IPS-15b (cell line): ENCODE measurements at regions not wholly inside any gene's neighbourhood (a gene's known extent, or its start where the extent isn't known, plus 50 kb on each side); places are given as distances from the start of the nearest gene placed in this dataset.

Experiments used
- H3K27me3 ChIP-seq: one replicate; pipeline ENCODE4 v1.6.1; 2013; ENCODE audit warnings: low read length; ENCODE audit not compliant: control insufficient read depth, insufficient read depth
- H3K36me3 ChIP-seq: one replicate; pipeline ENCODE4 v1.6.1; 2013; ENCODE audit warnings: low read length; ENCODE audit not compliant: control insufficient read depth, insufficient read depth
- H3K4me1 ChIP-seq: one replicate; pipeline ENCODE4 v1.6.1; 2013; ENCODE audit warnings: mild to moderate bottlenecking, low read length; ENCODE audit not compliant: control insufficient read depth, insufficient read depth
- H3K4me3 ChIP-seq: one replicate; pipeline ENCODE4 v1.5.1; 2013; ENCODE audit warnings: low read depth, low read length
- H3K9ac ChIP-seq: one replicate; pipeline ENCODE4 v1.6.1; 2013; ENCODE audit warnings: low read depth, mild to moderate bottlenecking, low read length
- H3K9me3 ChIP-seq: one replicate; pipeline ENCODE4 v1.6.1; 2013; ENCODE audit warnings: mild to moderate bottlenecking, low read length; ENCODE audit not compliant: control insufficient read depth, insufficient read depth

- H3K9ac ChIP-seq = no peak overlapping the region
- no peak overlapping the region for H3K4me3 ChIP-seq
- H3K9me3 ChIP-seq = no peaks in the 10 kb centered on the region
- no peaks in the 10 kb centered on the region for H3K27me3 ChIP-seq
- peaks cover 15% of the 10 kb centered on the region for H3K4me1 ChIP-seq
- H3K36me3 ChIP-seq = no peaks in the 10 kb centered on the region
These were observed 185.3 kb upstream of the WWC1 start for GRCh38 chr5:168106008-168106761.

GRCh38 chr5:168109441-168109840 is 182.0 kb upstream of the WWC1 start:
- Histone ChIP-seq H3K4me1 (peaks cover 18% of the 10 kb centered on the region), H3K4me3 (no peak overlapping the region), H3K27me3 (no peaks in the 10 kb centered on the region), H3K9ac (no peak overlapping the region), H3K9me3 (no peaks in the 10 kb centered on the region), H3K36me3 (no peaks in the 10 kb centered on the region)

- Histone ChIP-seq H3K4me3 (no peak overlapping the region), H3K9ac (no peak overlapping the region), H3K27me3 (no peaks in the 10 kb centered on the region), H3K9me3 (no peaks in the 10 kb centered on the region), H3K4me1 (peaks cover 10% of the 10 kb centered on the region), H3K36me3 (no peaks in the 10 kb centered on the region)
These were observed 181.1 kb upstream of the WWC1 start for GRCh38 chr5:168110384-168110783.

GRCh38 chr5:168110870-168111832 is 180.3 kb upstream of the WWC1 start:
- Histone ChIP-seq H3K4me1 (peaks cover 8% of the 10 kb centered on the region), H3K4me3 (no peak overlapping the region), H3K36me3 (no peaks in the 10 kb centered on the region), H3K27me3 (no peaks in the 10 kb centered on the region), H3K9me3 (no peaks in the 10 kb centered on the region), H3K9ac (no peak overlapping the region)

- H3K36me3 ChIP-seq = no peaks in the 10 kb centered on the region
- H3K4me3 ChIP-seq = no peak overlapping the region
- H3K27me3 ChIP-seq = no peaks in the 10 kb centered on the region
- H3K9ac ChIP-seq = no peak overlapping the region
- no peaks in the 10 kb centered on the region for H3K9me3 ChIP-seq
- peaks cover 17% of the 10 kb centered on the region for H3K4me1 ChIP-seq
These were observed 176.9 kb upstream of the WWC1 start for GRCh38 chr5:168114444-168115017.

GRCh38 chr5:168117469-168117868 is 174.0 kb upstream of the WWC1 start:
- Histone ChIP-seq H3K9ac (no peak overlapping the region), H3K4me3 (no peak overlapping the region), H3K9me3 (no peaks in the 10 kb centered on the region), H3K27me3 (no peaks in the 10 kb centered on the region), H3K4me1 (peaks cover 9% of the 10 kb centered on the region), H3K36me3 (no peaks in the 10 kb centered on the region)

GRCh38 chr5:168118042-168118668 is 173.3 kb upstream of the WWC1 start:
- no peak overlapping the region for H3K9ac ChIP-seq
- no peaks in the 10 kb centered on the region for H3K9me3 ChIP-seq
- no peaks in the 10 kb centered on the region for H3K36me3 ChIP-seq
- no peak overlapping the region for H3K4me3 ChIP-seq
- no peaks in the 10 kb centered on the region for H3K27me3 ChIP-seq
- peaks cover 9% of the 10 kb centered on the region for H3K4me1 ChIP-seq

- Histone ChIP-seq H3K9me3 (no peaks in the 10 kb centered on the region), H3K9ac (no peak overlapping the region), H3K4me1 (peaks cover 9% of the 10 kb centered on the region), H3K4me3 (no peak overlapping the region), H3K36me3 (no peaks in the 10 kb centered on the region), H3K27me3 (no peaks in the 10 kb centered on the region)
These were observed 170.9 kb upstream of the WWC1 start for GRCh38 chr5:168120401-168121137.

GRCh38 chr5:168121138-168121494 is 170.3 kb upstream of the WWC1 start:
- Histone ChIP-seq H3K4me3 (no peak overlapping the region), H3K36me3 (no peaks in the 10 kb centered on the region), H3K27me3 (no peaks in the 10 kb centered on the region)

GRCh38 chr5:168123631-168124528 is 167.6 kb upstream of the WWC1 start:
- no peaks in the 10 kb centered on the region for H3K27me3 ChIP-seq

More at GRCh38 chr5:168121138-168121494, 170.3 kb upstream of the WWC1 start:
- no peaks in the 10 kb centered on the region for H3K9me3 ChIP-seq
- H3K4me1 ChIP-seq = peaks cover 9% of the 10 kb centered on the region
- H3K9ac ChIP-seq = no peak overlapping the region

More at GRCh38 chr5:168123631-168124528, 167.6 kb upstream of the WWC1 start:
- Histone ChIP-seq H3K36me3 (no peaks in the 10 kb centered on the region), H3K9ac (no peak overlapping the region), H3K4me1 (peaks cover 4% of the 10 kb centered on the region), H3K9me3 (no peaks in the 10 kb centered on the region), H3K4me3 (no peak overlapping the region)
